ENCODE measurements at regions not wholly inside any gene's neighbourhood (a gene's known extent, or its start where the extent isn't known, plus 50 kb on each side); places are given as distances from the start of the nearest gene placed in this dataset.

DNA sequence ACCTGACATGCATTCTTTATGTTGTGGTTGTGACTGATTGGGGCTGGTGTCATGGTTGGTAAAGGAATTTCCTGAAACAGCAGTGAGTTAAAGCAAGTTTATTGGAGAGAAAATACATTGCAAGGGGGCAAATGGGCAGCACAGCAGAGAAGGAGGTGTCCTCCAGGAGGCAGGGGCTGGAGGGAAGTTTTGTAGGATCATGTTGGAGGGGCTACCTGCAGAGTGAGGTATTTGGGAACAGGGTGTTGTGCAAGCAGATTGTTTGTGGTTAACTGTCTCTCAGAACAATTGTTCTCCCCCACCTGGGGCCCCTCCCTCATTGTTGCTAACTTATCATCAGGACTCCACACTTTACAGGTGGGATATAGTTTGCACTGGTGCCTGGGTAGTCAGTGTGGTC is 196.0 kb downstream of the NSUN3 start:
- TF ChIP-seq CTCF (IDR thresholded peaks at IDR 0.05), result no peak
- no peak for TF ChIP-seq POLR2AphosphoS5 (IDR thresholded peaks at IDR 0.05)
